Gastroesophageal sphincter (tissue), 4 donors: ENCODE measurements at regions not wholly inside any gene's neighbourhood (a gene's known extent, or its start where the extent isn't known, plus 50 kb on each side); places are given as distances from the start of the nearest gene placed in this dataset.

Source experiments
- ATAC-seq: fragments of 150-250 bp; one replicate; pipeline ENCODE4 v1.9.1; 2016; ENCODE audit warnings: mild to moderate bottlenecking, moderate library complexity
- H3K27ac ChIP-seq, 4 donors: fragments of 200-600 bp; sonication (generic) in 3 of 4; 1 replicate in 3 of 4; 2 replicates in 1 of 4; pipeline ENCODE4 v1.5.1; 2016 to 2019
- H3K27me3 ChIP-seq: fragments of 200-600 bp; sonication (generic); one replicate; pipeline ENCODE4 v1.5.1; 2019
- H3K36me3 ChIP-seq, 2 donors: fragments of 200-600 bp; sonication (generic); one replicate each; pipeline ENCODE4 v1.5.1; 2019; ENCODE audit warnings: control low read depth in 1 of 2
- H3K4me1 ChIP-seq, 3 donors: fragments of 200-600 bp; sonication (generic); 1 replicate in 2 of 3; 2 replicates in 1 of 3; pipeline ENCODE4 v1.5.1; 2016 to 2019; ENCODE audit warnings: control low read depth in 2 of 3
- H3K4me3 ChIP-seq, 2 donors: fragments of 200-600 bp; sonication (generic); one replicate each; pipeline ENCODE4 v1.5.1; 2019; ENCODE audit warnings: mild to moderate bottlenecking in 1 of 2, moderate library complexity in 1 of 2
- H3K9me3 ChIP-seq, 3 donors: fragments of 200-600 bp; sonication (generic); one replicate each; pipeline ENCODE4 v1.5.1; 2017 to 2019; ENCODE audit warnings: control low read depth in 2 of 3
- EP300 ChIP-seq: sonication (generic); formaldehyde crosslinking; IDR thresholded peaks from one replicate; pipeline ENCODE4 v1.6.1; 2017; ENCODE audit warnings: antibody characterized with exemption, mild to moderate bottlenecking
- POLR2A ChIP-seq, 2 donors: fragments of 450-650 bp; IDR thresholded peaks; one replicate each; pipeline ENCODE4 v1.6.1; 2017; ENCODE audit warnings: antibody characterized with exemption in 2 of 2, mild to moderate bottlenecking in 2 of 2, moderate library complexity in 1 of 2
- POLR2AphosphoS5 ChIP-seq: sonication (generic); formaldehyde crosslinking; IDR thresholded peaks from one replicate; pipeline ENCODE4 v1.6.1; 2017; ENCODE audit warnings: antibody characterized with exemption
- WGBS, 2 donors: methylation state at CpG; one replicate each; pipeline ENCODE4 v1.1.5; 2018; ENCODE audit warnings: low coverage in 1 of 2; 5-methylcytosine and 5-hydroxymethylcytosine counted together
- TF ChIP-seq, protein P1 (sequence below), 4 experiments: fragments of 200-600 bp in 2 of 4; fragments of 450-650 bp in 2 of 4; sonication (generic) in 1 of 4; IDR thresholded peaks; one replicate each; pipeline ENCODE4 v1.5.1; 2017 to 2019; ENCODE audit warnings: antibody characterized with exemption in 4 of 4, mild to moderate bottlenecking in 2 of 4, moderate library complexity in 2 of 4

DNA sequence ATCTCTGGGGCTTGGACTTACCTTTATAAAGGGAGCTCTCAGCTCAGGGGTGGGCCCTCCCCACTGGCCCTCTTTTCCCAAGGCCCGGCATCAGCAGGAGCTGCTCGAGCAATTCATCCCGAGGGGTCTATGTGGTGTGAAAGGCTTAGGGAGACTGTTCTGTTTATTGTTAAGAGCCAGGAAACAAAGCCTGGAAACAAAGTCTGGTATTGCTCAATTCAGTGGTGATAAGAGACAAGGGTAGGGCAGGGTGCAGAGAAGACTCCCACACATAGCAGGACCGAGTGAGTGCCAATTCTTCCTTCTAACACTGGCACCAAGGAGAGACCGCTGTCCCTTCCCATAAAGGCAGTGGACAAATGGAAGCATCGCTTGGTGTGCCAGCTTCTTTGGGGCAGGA lies 750.7 kb downstream of the KCNJ18 start:
- no peaks in the 10 kb centered on the region for H3K9me3 ChIP-seq
- H3K27me3 ChIP-seq, result peaks cover 10% of the 10 kb centered on the region
- H3K4me3 ChIP-seq, result no peak overlapping the region
- no peak for ATAC-seq
- H3K27ac ChIP-seq, result no peak overlapping the region
- WGBS, 2 donors, result 62% methylated on average over 3 of the region's 6 CpGs; no CpG with 5 or more reads in 1 of the 2 donors
- H3K36me3 ChIP-seq, result no peaks in the 10 kb centered on the region
- TF ChIP-seq POLR2A (IDR thresholded peaks at IDR 0.05) (no peak), POLR2AphosphoS5 (no peak), EP300 (no peak)
- TF ChIP-seq, protein P1, sequence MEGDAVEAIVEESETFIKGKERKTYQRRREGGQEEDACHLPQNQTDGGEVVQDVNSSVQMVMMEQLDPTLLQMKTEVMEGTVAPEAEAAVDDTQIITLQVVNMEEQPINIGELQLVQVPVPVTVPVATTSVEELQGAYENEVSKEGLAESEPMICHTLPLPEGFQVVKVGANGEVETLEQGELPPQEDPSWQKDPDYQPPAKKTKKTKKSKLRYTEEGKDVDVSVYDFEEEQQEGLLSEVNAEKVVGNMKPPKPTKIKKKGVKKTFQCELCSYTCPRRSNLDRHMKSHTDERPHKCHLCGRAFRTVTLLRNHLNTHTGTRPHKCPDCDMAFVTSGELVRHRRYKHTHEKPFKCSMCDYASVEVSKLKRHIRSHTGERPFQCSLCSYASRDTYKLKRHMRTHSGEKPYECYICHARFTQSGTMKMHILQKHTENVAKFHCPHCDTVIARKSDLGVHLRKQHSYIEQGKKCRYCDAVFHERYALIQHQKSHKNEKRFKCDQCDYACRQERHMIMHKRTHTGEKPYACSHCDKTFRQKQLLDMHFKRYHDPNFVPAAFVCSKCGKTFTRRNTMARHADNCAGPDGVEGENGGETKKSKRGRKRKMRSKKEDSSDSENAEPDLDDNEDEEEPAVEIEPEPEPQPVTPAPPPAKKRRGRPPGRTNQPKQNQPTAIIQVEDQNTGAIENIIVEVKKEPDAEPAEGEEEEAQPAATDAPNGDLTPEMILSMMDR (IDR thresholded peaks at IDR 0.05), result no peak
- H3K4me1 ChIP-seq, result no peaks in the 10 kb centered on the region

DNA sequence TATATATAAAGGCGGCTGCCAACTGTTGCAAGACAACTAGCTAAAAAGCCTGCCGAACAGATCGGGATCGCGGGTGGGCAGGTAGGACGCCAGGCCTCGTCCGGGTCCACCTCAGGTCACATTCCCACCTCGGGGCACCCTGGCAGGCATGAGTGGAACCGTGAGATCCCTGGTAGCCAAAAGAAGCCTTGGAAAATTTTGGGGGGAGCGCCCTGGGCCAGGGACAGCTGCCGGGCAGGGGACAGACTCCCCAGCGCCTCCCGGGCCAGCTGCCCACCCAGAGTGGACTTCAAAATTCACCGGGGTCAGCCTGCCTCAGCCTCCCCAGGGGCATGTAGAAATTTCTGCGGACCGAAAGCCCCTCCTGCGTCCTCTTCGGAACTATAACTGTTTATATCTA lies 760.9 kb downstream of the KCNJ18 start:
- no peaks in the 10 kb centered on the region for H3K4me1 ChIP-seq
- no peaks in the 10 kb centered on the region for H3K36me3 ChIP-seq
- no peak overlapping the region for H3K4me3 ChIP-seq
- H3K27ac ChIP-seq, result no peak overlapping the region
- ATAC-seq, result no peak
- H3K27me3 ChIP-seq, result no peaks in the 10 kb centered on the region
- peaks cover 0 to 19% (median 0%) of the 10 kb centered on the region in 3 donors for H3K9me3 ChIP-seq
- TF ChIP-seq POLR2AphosphoS5 (no peak), EP300 (no peak), POLR2A (IDR thresholded peaks at IDR 0.05) (no peak)
- TF ChIP-seq, protein P1 (IDR thresholded peaks at IDR 0.05), result no peak
- 80 to 88% methylated on average over 5 to 9 of the region's 19 CpGs for WGBS, 2 donors

DNA sequence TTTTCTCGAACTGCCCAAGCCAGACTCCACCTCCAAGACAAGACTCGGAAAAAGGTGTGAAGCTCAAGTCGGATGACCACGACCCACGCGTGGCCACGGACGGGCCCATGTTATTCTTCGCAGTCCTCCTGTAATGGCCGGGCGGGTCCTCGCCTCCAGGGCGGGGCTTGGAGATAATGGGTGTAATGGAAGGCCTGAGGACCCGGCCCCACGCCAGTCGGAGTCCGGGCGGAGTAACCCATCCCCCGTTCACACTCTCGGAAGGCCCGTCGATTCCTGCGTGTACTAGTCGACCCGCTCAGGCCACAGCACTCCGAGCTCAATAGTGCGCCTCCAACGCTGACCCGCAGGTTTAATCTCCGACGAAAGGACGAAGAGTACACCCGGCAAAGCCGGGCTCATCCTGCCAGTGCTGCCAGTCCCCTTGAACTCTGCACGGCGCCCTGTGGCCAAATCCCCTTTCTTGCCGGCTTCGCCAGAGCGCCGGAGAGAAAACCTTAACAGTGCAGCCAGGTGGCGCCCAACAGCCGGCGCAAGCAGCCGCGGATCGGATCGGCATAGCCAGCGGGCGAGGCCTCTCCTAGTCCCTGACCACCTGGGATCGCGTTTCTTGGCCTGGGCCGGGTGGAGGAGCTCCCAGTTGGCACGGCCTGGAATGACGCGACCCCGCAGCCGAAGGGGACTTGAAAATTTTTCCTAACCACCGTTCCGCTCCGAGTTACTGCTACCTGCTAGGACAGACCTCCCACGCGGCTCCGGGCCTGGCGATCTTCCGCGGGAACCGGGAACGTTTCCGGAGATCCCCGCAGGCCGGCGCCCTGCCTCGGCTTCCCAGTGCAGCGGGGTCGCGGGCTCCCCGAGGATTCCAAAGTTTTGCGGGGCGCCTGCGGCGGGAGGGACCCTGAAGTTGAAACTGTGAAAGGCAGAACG lies 762.0 kb downstream of the KCNJ18 start:
- TF ChIP-seq POLR2AphosphoS5 (no peak), POLR2A (IDR thresholded peaks at IDR 0.05) (no peak), EP300 (no peak)
- TF ChIP-seq, protein P1 (IDR thresholded peaks at IDR 0.05), result no peak
- ATAC-seq, result no peak
- Histone ChIP-seq H3K27me3 (peaks cover under 1% of the 10 kb centered on the region), H3K27ac (no peak overlapping the region), H3K4me3 (no peak overlapping the region), H3K9me3 (peaks cover 0 to 30% (median 0%) of the 10 kb centered on the region in 3 donors), H3K36me3 (no peaks in the 10 kb centered on the region), H3K4me1 (no peaks in the 10 kb centered on the region)
- WGBS, 2 donors, result 75% methylated on average over 2 to 8 of the region's 82 CpGs

DNA sequence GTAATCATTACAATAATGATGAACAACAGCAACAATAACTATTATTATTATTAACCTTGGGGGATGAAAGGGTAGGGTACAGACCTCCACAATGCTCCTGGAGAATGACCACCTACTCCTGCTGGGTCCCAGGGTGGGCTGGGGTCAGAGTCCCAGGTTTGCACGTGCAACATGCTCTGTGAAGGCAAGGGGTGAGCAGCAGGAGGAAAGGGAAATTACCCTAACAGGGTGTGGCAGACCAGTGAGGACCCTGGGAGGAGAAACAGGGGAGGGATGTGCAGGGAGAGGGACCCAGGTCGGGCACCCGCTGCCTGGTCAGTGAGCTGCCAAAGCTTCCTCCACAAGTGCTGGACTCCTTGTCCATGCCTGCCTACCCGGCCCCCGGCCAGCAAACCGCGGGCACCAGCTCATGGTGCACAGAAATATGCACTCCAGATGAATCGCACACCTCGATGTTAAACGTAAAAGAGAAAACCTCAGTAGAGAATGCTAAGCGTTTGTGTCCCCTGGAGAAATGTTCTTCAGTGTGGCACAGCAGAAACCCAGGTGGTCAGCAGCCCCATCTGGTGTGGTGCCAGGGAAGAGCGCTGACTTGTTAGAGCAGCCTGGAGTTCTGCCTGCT lies 767.1 kb downstream of the KCNJ18 start:
- Histone ChIP-seq H3K36me3 (no peaks in the 10 kb centered on the region), H3K27ac (no peak overlapping the region), H3K4me3 (no peak overlapping the region), H3K4me1 (no peaks in the 10 kb centered on the region), H3K27me3 (peaks cover 9% of the 10 kb centered on the region), H3K9me3 (peaks cover 0 to 25% (median 0%) of the 10 kb centered on the region in 3 donors)
- TF ChIP-seq POLR2A (IDR thresholded peaks at IDR 0.05) (no peak), POLR2AphosphoS5 (no peak)
- TF ChIP-seq, protein P1 (IDR thresholded peaks at IDR 0.05), result no peak
- WGBS, 2 donors, result 70 to 81% methylated on average over 10 to 12 of the region's 12 CpGs
- no peak for ATAC-seq

DNA sequence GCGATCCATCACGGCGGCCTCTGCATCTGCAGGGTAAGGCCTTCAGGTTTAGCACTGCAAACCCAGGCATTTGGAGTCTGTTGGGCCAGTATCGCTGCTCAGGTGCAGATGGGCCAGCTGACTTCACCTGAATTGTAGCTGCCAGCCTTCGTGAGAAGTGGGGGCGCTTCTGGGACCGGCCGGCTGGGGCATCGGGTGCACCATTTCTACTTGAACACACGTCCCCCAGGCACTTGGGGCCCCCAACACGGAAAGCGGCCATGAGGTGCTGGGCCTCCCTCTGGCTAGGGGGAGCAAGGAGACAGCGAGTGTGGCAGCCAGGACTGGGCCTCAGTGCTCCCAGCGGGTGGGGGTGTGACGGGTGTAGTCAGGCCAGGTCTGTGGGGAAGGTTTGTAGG lies 767.6 kb downstream of the KCNJ18 start:
- Histone ChIP-seq H3K27me3 (peaks cover 9% of the 10 kb centered on the region), H3K36me3 (no peaks in the 10 kb centered on the region), H3K4me3 (no peak overlapping the region), H3K27ac (no peak overlapping the region), H3K9me3 (peaks cover 0 to 21% (median 0%) of the 10 kb centered on the region in 3 donors), H3K4me1 (no peaks in the 10 kb centered on the region)
- no peak for ATAC-seq
- 80 to 100% methylated on average over 1 of the region's 15 CpGs for WGBS, 2 donors
- no peak for TF ChIP-seq POLR2AphosphoS5
- no peak for TF ChIP-seq POLR2A (IDR thresholded peaks at IDR 0.05)
- TF ChIP-seq EP300, result no peak
- TF ChIP-seq, protein P1 (IDR thresholded peaks at IDR 0.05), result no peak
